K562 (cell line): ENCODE measurements at regions not wholly inside any gene's neighbourhood (a gene's known extent, or its start where the extent isn't known, plus 50 kb on each side); places are given as distances from the start of the nearest gene placed in this dataset.

Source experiments
- ATAC-seq: fragments of 200-7000 bp; cut with Tn5 transposase; 3 replicates; pipeline ENCODE4 v1.9.1; 2020; ENCODE audit warnings: moderate library complexity
- BruUV-seq: library from RNA; stranded (reverse); fragments of 400-500 nt; replicated peaks from 2 replicates; lab custom pipeline; 2021; lab: Mats Ljungman, UMichigan
- CTCF ChIA-PET: fragments of 300-600 bp; formaldehyde crosslinking; extraction: SDS; loops from one replicate; lab custom pipeline; 2021; ENCODE audit warnings: low intra/inter-chr PET ratio; lab: Yijun Ruan, JAX
- POLR2A ChIA-PET: fragments of 300-600, 350-650 bp; sonication (Branson Sonifier 250); formaldehyde crosslinking; extraction: SDS; loops from one replicate; lab custom pipeline; 2021; ENCODE audit warnings: antibody characterized with exemption, inconsistent platforms; lab: Yijun Ruan, JAX
- DNase-seq, 4 experiments: peaks; one replicate each; pipeline versions ENCODE4 v3.0.0 to v3.0.0-alpha.2; 2011 to 2018; ENCODE audit warnings: low spot score in 3 of 4, mixed read lengths in 3 of 4; ENCODE audit errors: extremely low read depth in 1 of 4
- FAIRE-seq: peaks from 2 replicates; lab custom pipeline; 2011; peaks lifted over from hg19 to GRCh38; lab: Jason Lieb, UNC
- H2AFZ ChIP-seq: 2 replicates; pipeline ENCODE4 v1.6.0; 2011; ENCODE audit warnings: low read depth, low read length, control low read depth, inconsistent platforms
- H3K27ac ChIP-seq: fragments of 200-600 bp; 3 replicates; pipeline ENCODE4 v1.8.0; 2011; ENCODE audit warnings: low read depth, mild to moderate bottlenecking, control low read depth, inconsistent platforms, low read length, moderate library complexity, mixed read lengths; ENCODE audit errors: extremely low read depth
- H3K27me3 ChIP-seq, 2 experiments: fragments of 300-600 bp in 1 of 2; 2 replicates in 1 of 2; 3 replicates in 1 of 2; pipeline versions ENCODE4 v1.6.0 to v1.8.0; 2011; ENCODE audit warnings: inconsistent platforms in 2 of 2, low read length in 2 of 2, mild to moderate bottlenecking in 1 of 2, mixed read lengths in 1 of 2, moderate library complexity in 1 of 2; ENCODE audit not compliant: control insufficient read depth in 2 of 2, insufficient read depth in 2 of 2
- H3K36me3 ChIP-seq: fragments of 300-600 bp; 3 replicates; pipeline ENCODE4 v1.8.0; 2011; ENCODE audit warnings: mild to moderate bottlenecking, low read length, inconsistent platforms; ENCODE audit not compliant: control insufficient read depth, insufficient read depth
- H3K4me1 ChIP-seq, 2 experiments: fragments of 200-600 bp in 1 of 2; replicated peaks in 1 of 2; 2 replicates in 1 of 2; 3 replicates in 1 of 2; pipeline versions ENCODE4 v1.5.1 to v1.8.0; 2011; ENCODE audit warnings: inconsistent platforms in 2 of 2, low read length in 2 of 2, mild to moderate bottlenecking in 1 of 2, mixed read lengths in 1 of 2, moderate library complexity in 1 of 2; ENCODE audit not compliant: control insufficient read depth in 2 of 2, insufficient read depth in 2 of 2
- H3K4me2 ChIP-seq: 2 replicates; pipeline ENCODE4 v1.6.1; 2011; ENCODE audit warnings: low read length, control low read depth, inconsistent platforms, mixed read lengths; ENCODE audit not compliant: insufficient read depth
- H3K4me3 ChIP-seq: fragments of 200-600 bp; sonication (generic), shearing (Covaris generic); 2 replicates; pipeline ENCODE4 v1.5.1; 2016; ENCODE audit warnings: control low read depth, inconsistent platforms
- H3K79me2 ChIP-seq: fragments of 200-600 bp; 3 replicates; pipeline ENCODE4 v1.8.0; 2011; ENCODE audit warnings: low read length, inconsistent platforms; ENCODE audit not compliant: control insufficient read depth, insufficient read depth
- H3K9ac ChIP-seq, 2 experiments: 2 replicates each; pipeline versions ENCODE4 v1.6.0 to v1.6.1; 2011; ENCODE audit warnings: low read depth in 2 of 2, low read length in 2 of 2, control low read depth in 1 of 2, inconsistent platforms in 1 of 2, mild to moderate bottlenecking in 1 of 2, mixed read lengths in 1 of 2; ENCODE audit not compliant: insufficient read depth in 1 of 2
- H3K9me1 ChIP-seq: one replicate; pipeline ENCODE4 v1.6.0; 2011; ENCODE audit warnings: inconsistent platforms, mild to moderate bottlenecking, low read length, moderate library complexity; ENCODE audit not compliant: control insufficient read depth, insufficient read depth
- H3K9me3 ChIP-seq: replicated peaks from 2 replicates; pipeline ENCODE4 v1.5.1; 2011; ENCODE audit warnings: low read depth, low read length, inconsistent platforms; ENCODE audit not compliant: control insufficient read depth, insufficient read depth
- H4K20me1 ChIP-seq: replicated peaks from 2 replicates; pipeline ENCODE4 v1.6.1; 2011; ENCODE audit warnings: low read length, inconsistent platforms, mixed read lengths; ENCODE audit not compliant: control insufficient read depth, insufficient read depth
- ASH1L ChIP-seq: fragments of 450-650 bp; IDR thresholded peaks from 2 replicates; pipeline ENCODE4 v1.6.1; 2018; ENCODE audit warnings: borderline replicate concordance, mild to moderate bottlenecking, low read depth; ENCODE audit not compliant: partially characterized antibody
- CHD4 ChIP-seq: fragments of 200-600 bp; sonication (generic); IDR thresholded peaks from 3 replicates; pipeline ENCODE4 v1.6.1; 2012; ENCODE audit warnings: low read depth, mild to moderate bottlenecking, mixed read lengths, low read length, inconsistent platforms; ENCODE audit not compliant: insufficient read depth, insufficient replicate concordance, poor library complexity, severe bottlenecking
- GTF2E2 ChIP-seq: fragments of 200-800 bp; sonication (Bioruptor generic); IDR thresholded peaks from 2 replicates; pipeline ENCODE4 v1.6.1; 2016; ENCODE audit warnings: missing genetic modification characterization, missing compliant biosample characterization
- HNRNPL ChIP-seq: fragments of 200-400 bp; formaldehyde crosslinking; IDR thresholded peaks from 2 replicates; pipeline ENCODE4 v1.6.1; 2017; ENCODE audit warnings: low read depth, mild to moderate bottlenecking, low read length
- JUND ChIP-seq, 2 experiments: IDR thresholded peaks; 2 replicates in 1 of 2; 3 replicates in 1 of 2; pipeline ENCODE4 v1.6.1; 2011; ENCODE audit warnings: borderline replicate concordance in 2 of 2, low read depth in 2 of 2, low read length in 2 of 2, improper control_type of control experiment in 1 of 2, missing biosample characterization in 1 of 2, missing genetic modification characterization in 1 of 2, missing genetic modification reagents in 1 of 2
- NBN ChIP-seq: fragments of 450-650 bp; IDR thresholded peaks from 2 replicates; pipeline ENCODE4 v1.6.1; 2016; ENCODE audit warnings: low read depth, mild to moderate bottlenecking
- NUFIP1 ChIP-seq: fragments of 450-650 bp; IDR thresholded peaks from 2 replicates; pipeline ENCODE4 v1.6.1; 2018; ENCODE audit not compliant: partially characterized antibody
- POU5F1 ChIP-seq: fragments of 150-350 bp; IDR thresholded peaks from 2 replicates; pipeline ENCODE4 v1.6.1; 2014; ENCODE audit warnings: borderline replicate concordance, low read length, low read depth, mild to moderate bottlenecking; ENCODE audit not compliant: partially characterized antibody
- TBL1XR1 ChIP-seq, 2 experiments: IDR thresholded peaks; 2 replicates each; pipeline ENCODE4 v1.6.1; 2012; ENCODE audit warnings: improper control_type of control experiment in 2 of 2, low read length in 2 of 2, mild to moderate bottlenecking in 1 of 2
- ZNF143 ChIP-seq: sonication (generic); formaldehyde crosslinking; IDR thresholded peaks from 2 replicates; pipeline ENCODE4 v1.9.0; 2022; ENCODE audit warnings: mild to moderate bottlenecking, missing genetic modification reagents
- ZNF431 ChIP-seq: sonication (generic); formaldehyde crosslinking; IDR thresholded peaks from 2 replicates; pipeline ENCODE4 v1.8.0; 2022; ENCODE audit warnings: mild to moderate bottlenecking, missing genetic modification reagents
- ZNF583 ChIP-seq: fragments of 250-450 bp; sonication (Bioruptor Pico); IDR thresholded peaks from 2 replicates; pipeline ENCODE4 v1.4.0; 2020
- WGBS: fragments of 100-300 bp; shearing (Covaris generic); methylation state at CpG from one replicate; pipeline ENCODE4 v1.1.6; 2016; ENCODE audit warnings: low coverage, mixed read lengths; ENCODE audit not compliant: insufficient coverage; ENCODE audit errors: missing lambda C conversion rate; 5-methylcytosine and 5-hydroxymethylcytosine counted together
- in situ Hi-C: fragments of 300-500 bp; cut with MboI; formaldehyde crosslinking; loops from 4 replicates; pipeline ENCODE4 v1.15.0; 2018; ENCODE audit warnings: inconsistent platforms, mixed read lengths
- intact Hi-C: fragments of 100-400 bp; cut with micrococcal nuclease; formaldehyde crosslinking; loops from 2 replicates; pipeline ENCODE4 v1.14.2; 2022
- TF ChIP-seq, protein P1 (sequence below): fragments of 250-450 bp; sonication (Bioruptor Pico); IDR thresholded peaks from 2 replicates; pipeline ENCODE4 v1.9.0; 2021; ENCODE audit warnings: mild to moderate bottlenecking
- TF ChIP-seq, protein P2 (sequence below): fragments of 450-650 bp; formaldehyde crosslinking; IDR thresholded peaks from 2 replicates; pipeline ENCODE4 v1.4.0; 2022; ENCODE audit warnings: missing genetic modification characterization

DNA sequence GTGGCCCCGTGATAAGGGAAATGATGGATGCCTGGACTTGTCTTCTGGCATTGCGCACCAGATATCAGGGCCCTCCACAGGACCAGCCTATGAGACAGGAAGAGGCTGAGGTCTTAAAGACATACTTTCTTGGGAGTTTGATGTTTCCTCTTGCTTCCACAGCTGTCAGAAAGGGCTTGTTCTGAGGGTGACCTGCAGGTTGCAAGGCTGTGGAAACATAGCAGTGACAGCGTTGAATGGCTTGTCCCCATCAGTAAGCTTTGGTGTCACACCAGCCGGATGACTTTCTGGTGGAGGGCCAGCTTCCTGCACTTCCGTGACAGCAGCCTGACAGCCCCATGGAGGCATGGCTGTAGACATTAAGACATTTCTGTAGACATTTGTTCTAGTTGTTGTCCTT, 143.2 kb downstream of the C9orf152 start:
- Histone ChIP-seq H3K27me3 (no peaks in the 10 kb centered on the region), H3K4me3 (no peak overlapping the region), H3K79me2 (no peaks in the 10 kb centered on the region), H3K9ac (no peak overlapping the region), H3K27ac (no peak overlapping the region), H3K4me1 (no peaks in the 10 kb centered on the region), H3K36me3 (no peaks in the 10 kb centered on the region), H3K9me1 (no peaks in the 10 kb centered on the region), H3K9me3 (no peaks in the 10 kb centered on the region), H3K4me2 (no peak overlapping the region), H4K20me1 (no peaks in the 10 kb centered on the region), H2AFZ (no peak overlapping the region)
- no TSS peak for BruUV-seq
- DNase-seq = no peak
- POLR2A ChIA-PET = no interaction called here
- ATAC-seq = no peak
- no peak for FAIRE-seq
- no peak for TF ChIP-seq HNRNPL
- no peak for TF ChIP-seq CHD4
- TF ChIP-seq, protein P1, sequence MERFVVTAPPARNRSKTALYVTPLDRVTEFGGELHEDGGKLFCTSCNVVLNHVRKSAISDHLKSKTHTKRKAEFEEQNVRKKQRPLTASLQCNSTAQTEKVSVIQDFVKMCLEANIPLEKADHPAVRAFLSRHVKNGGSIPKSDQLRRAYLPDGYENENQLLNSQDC (CRISPR knock-in tag) = no peak
- TF ChIP-seq, protein P2, sequence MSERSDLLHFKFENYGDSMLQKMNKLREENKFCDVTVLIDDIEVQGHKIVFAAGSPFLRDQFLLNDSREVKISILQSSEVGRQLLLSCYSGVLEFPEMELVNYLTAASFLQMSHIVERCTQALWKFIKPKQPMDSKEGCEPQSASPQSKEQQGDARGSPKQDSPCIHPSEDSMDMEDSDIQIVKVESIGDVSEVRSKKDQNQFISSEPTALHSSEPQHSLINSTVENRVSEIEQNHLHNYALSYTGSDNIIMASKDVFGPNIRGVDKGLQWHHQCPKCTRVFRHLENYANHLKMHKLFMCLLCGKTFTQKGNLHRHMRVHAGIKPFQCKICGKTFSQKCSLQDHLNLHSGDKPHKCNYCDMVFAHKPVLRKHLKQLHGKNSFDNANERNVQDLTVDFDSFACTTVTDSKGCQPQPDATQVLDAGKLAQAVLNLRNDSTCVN (CRISPR knock-in tag) = no peak
- TF ChIP-seq POU5F1 = no peak
- TF ChIP-seq JUND (IDR thresholded peaks at IDR 0.05; ENCODE audit: borderline replicate concordance, low read depth, low read length) = no peak
- TF ChIP-seq JUND (tag; IDR thresholded peaks at IDR 0.05; ENCODE audit: borderline replicate concordance, low read depth, low read length) = no peak
- no peak for TF ChIP-seq TBL1XR1 (IDR thresholded peaks at IDR 0.05; ENCODE audit: low read length in 2 of 2)
- TF ChIP-seq NUFIP1 = no peak
- TF ChIP-seq GTF2E2 (tag) = no peak
- TF ChIP-seq ASH1L = no peak
- no peak for TF ChIP-seq ZNF583 (CRISPR knock-in tag)
- no peak for TF ChIP-seq ZNF143
- TF ChIP-seq ZNF431 = no peak
- TF ChIP-seq NBN = no peak
- in situ Hi-C loops (no loop called here), intact Hi-C loops (no loop called here)
- 4% methylated on average over 4 of the region's 5 CpGs for WGBS
- CTCF ChIA-PET = no interaction called here
